Adrenal gland (tissue), 9 donors: ENCODE measurements at regions not wholly inside any gene's neighbourhood (a gene's known extent, or its start where the extent isn't known, plus 50 kb on each side); places are given as distances from the start of the nearest gene placed in this dataset.

Source experiments
- DNase-seq, 7 donors: peaks; one replicate each; pipeline ENCODE4 v3.0.0-alpha.2; 2019 to 2020
- H3K27ac ChIP-seq, 5 donors: fragments of 200-600 bp; sonication (generic) in 4 of 5; 1 replicate in 3 of 5; 2 replicates in 2 of 5; pipeline versions ENCODE4 v1.5.1 to v1.8.0; 2016 to 2020; ENCODE audit warnings: mild to moderate bottlenecking in 1 of 5
- H3K27me3 ChIP-seq: fragments of 200-600 bp; 2 replicates; pipeline ENCODE4 v1.8.0; 2021
- H3K36me3 ChIP-seq, 2 donors: fragments of 200-600 bp; replicated peaks in 1 of 2; 1 replicate in 1 of 2; 2 replicates in 1 of 2; pipeline versions ENCODE4 v1.5.1 to v1.8.0; 2018 to 2022
- H3K4me1 ChIP-seq, 2 donors: fragments of 200-600 bp; replicated peaks in 1 of 2; 1 replicate in 1 of 2; 2 replicates in 1 of 2; pipeline versions ENCODE4 v1.5.1 to v1.8.0; 2018 to 2021
- H3K4me3 ChIP-seq, 4 donors: fragments of 200-600 bp; sonication (generic) in 3 of 4; one replicate each; pipeline ENCODE4 v1.5.1; 2016 to 2018
- H3K9me3 ChIP-seq, 3 donors: fragments of 200-600 bp; sonication (generic) in 1 of 3; replicated peaks in 1 of 3; 1 replicate in 2 of 3; 2 replicates in 1 of 3; pipeline versions ENCODE4 v1.5.1 to v1.8.0; 2016 to 2021
- POLR2A ChIP-seq, 2 donors: fragments of 450-650 bp; IDR thresholded peaks; one replicate each; pipeline ENCODE4 v1.6.1; 2017; ENCODE audit warnings: antibody characterized with exemption in 2 of 2, mild to moderate bottlenecking in 2 of 2, moderate library complexity in 1 of 2
- WGBS, 4 donors: extraction: QIAGEN DNeasy Blood & Tissue Kit in 2 of 4; methylation state at CpG; one replicate each; pipeline versions ENCODE4 v1.1.5 to v1.1.7; 2013 to 2017; 5-methylcytosine and 5-hydroxymethylcytosine counted together
- intact Hi-C, 2 donors: fragments of 100-400 bp; cut with DNase I; formaldehyde crosslinking; loops; one replicate each; pipeline versions ENCODE4 v1.14.1 to v1.15.0; 2022 to 2023
- TF ChIP-seq, protein P1 (sequence below), 6 experiments: fragments of 450-650 bp in 4 of 6; fragments of 200-600 bp in 2 of 6; sonication (generic) in 1 of 6; IDR thresholded peaks; 1 replicate in 5 of 6; 2 replicates in 1 of 6; pipeline versions ENCODE4 v1.5.1 to v1.8.0; 2016 to 2021; ENCODE audit warnings: antibody characterized with exemption in 6 of 6, mild to moderate bottlenecking in 2 of 6, moderate library complexity in 1 of 6
- donor health status: healthy with polysubstance abuse.
- donor health status: Bipolar disorder and iron deficiency.
- donor health status: DM: yes; HTN: yes; CAD: no.
- donor health status: DM: no; HTN: no; CAD: no.
- donor health status: DM: no; HTN: no; CAD: no.

DNA sequence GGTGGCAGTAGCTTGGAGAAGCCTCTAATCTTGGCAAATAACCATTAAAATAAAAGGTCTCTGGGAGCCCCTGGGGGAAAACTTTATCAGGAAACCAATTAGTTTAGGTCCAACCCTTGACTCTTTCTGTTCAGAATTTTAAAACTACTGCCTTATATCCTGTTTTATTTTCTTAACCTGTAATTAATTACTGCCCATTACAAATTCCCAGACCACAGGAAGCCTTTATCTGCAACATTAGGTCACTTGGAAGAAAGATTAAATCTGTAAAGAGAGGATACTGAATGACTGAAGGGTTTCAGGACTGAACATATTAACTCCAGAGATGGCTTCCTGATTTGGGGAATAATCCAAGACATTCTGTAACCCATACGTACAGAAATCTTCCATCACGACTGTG, 320.5 kb upstream of the SORCS1 start:
- TF ChIP-seq, protein P1, sequence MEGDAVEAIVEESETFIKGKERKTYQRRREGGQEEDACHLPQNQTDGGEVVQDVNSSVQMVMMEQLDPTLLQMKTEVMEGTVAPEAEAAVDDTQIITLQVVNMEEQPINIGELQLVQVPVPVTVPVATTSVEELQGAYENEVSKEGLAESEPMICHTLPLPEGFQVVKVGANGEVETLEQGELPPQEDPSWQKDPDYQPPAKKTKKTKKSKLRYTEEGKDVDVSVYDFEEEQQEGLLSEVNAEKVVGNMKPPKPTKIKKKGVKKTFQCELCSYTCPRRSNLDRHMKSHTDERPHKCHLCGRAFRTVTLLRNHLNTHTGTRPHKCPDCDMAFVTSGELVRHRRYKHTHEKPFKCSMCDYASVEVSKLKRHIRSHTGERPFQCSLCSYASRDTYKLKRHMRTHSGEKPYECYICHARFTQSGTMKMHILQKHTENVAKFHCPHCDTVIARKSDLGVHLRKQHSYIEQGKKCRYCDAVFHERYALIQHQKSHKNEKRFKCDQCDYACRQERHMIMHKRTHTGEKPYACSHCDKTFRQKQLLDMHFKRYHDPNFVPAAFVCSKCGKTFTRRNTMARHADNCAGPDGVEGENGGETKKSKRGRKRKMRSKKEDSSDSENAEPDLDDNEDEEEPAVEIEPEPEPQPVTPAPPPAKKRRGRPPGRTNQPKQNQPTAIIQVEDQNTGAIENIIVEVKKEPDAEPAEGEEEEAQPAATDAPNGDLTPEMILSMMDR (IDR thresholded peaks at IDR 0.05): no peak
- TF ChIP-seq POLR2A (IDR thresholded peaks at IDR 0.05): no peak
- Histone ChIP-seq H3K4me1 (no peaks in the 10 kb centered on the region), H3K4me3 (no peak overlapping the region), H3K27me3 (no peaks in the 10 kb centered on the region), H3K9me3 (no peaks in the 10 kb centered on the region), H3K27ac (no peak overlapping the region), H3K36me3 (no peaks in the 10 kb centered on the region)
- intact Hi-C loops: no loop called here
- DNase-seq: no peak
- 45 to 50% (median 47%) methylated on average over 2 of the region's 2 CpGs for WGBS, 4 donors

DNA sequence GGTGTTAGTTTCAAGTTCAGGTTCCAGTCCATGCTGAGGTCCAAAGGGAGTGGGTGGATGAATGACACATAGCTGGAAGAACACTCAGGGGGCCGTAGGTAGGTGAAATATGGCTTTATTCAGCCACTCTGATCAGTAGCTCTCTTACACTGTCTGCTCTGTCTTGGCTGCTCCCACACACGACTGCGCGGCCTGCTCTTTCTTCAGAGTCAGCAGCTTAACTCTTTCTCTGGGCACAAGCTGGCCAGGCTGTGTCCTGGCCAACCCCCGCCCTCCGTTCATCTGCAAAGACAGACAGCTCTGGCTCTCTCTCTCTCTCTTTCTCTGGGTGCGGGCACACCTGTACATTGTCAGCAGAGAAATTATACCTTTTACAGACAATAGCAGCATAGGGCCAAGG, 317.4 kb upstream of the SORCS1 start:
- Histone ChIP-seq H3K9me3 (no peaks in the 10 kb centered on the region), H3K27ac (no peak overlapping the region), H3K4me3 (no peak overlapping the region), H3K4me1 (no peaks in the 10 kb centered on the region), H3K27me3 (no peaks in the 10 kb centered on the region), H3K36me3 (no peaks in the 10 kb centered on the region)
- TF ChIP-seq, protein P1 (IDR thresholded peaks at IDR 0.05): no peak
- TF ChIP-seq POLR2A (IDR thresholded peaks at IDR 0.05): no peak
- intact Hi-C loops: no loop called here
- 59 to 75% (median 65%) methylated on average over 7 of the region's 7 CpGs for WGBS, 4 donors
- DNase-seq: no peak

DNA sequence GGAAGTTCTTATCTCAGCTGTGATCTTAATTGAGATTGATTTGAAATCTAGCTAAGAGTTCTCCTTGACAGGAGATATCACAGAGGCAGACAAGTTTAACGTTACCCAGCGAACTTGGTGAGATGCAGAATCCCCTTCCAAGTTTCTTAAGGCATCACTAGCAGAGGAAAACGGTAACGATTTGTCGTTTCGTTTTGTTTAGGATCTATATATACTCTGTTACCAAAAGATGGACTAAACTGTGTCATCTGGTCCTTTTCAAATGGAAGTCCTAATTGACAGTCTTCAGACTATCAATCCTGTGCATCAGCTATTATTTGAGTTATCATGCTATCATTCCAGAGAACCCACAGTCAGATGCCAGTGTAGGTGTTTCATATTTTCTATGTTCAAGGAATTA, 316.7 kb upstream of the SORCS1 start:
- H3K36me3 ChIP-seq: no peaks in the 10 kb centered on the region
- no peaks in the 10 kb centered on the region for H3K27me3 ChIP-seq
- no peak overlapping the region for H3K27ac ChIP-seq
- TF ChIP-seq POLR2A (IDR thresholded peaks at IDR 0.05): no peak
- TF ChIP-seq, protein P1 (IDR thresholded peaks at IDR 0.05): no peak
- no peak for DNase-seq
- no peaks in the 10 kb centered on the region for H3K4me1 ChIP-seq
- WGBS, 4 donors: 62 to 77% (median 67%) methylated on average over 6 of the region's 6 CpGs
- intact Hi-C loops: no loop called here
- H3K9me3 ChIP-seq: no peaks in the 10 kb centered on the region
- no peak overlapping the region for H3K4me3 ChIP-seq

DNA sequence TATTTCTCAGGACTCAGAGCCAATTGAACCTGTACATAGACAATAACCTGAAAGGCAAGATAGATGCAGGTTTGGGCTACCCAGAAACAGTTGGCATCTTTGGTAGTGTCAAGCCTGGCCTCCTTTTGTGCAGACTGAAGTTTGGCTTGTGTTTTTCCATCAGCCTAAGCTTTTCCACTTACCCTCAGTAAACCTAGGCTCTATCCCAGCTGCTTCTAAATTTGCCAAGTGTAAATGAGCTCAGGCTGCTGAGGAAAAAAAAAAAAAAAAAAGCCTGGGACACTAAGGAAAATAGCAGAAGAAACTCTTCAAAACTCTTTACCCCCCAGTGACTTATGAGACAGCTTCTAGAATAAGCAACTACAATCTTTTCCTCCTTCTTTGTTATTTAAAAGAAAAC, 316.3 kb upstream of the SORCS1 start:
- Histone ChIP-seq H3K4me1 (no peaks in the 10 kb centered on the region), H3K27me3 (no peaks in the 10 kb centered on the region), H3K27ac (no peak overlapping the region), H3K4me3 (no peak overlapping the region), H3K9me3 (no peaks in the 10 kb centered on the region), H3K36me3 (no peaks in the 10 kb centered on the region)
- DNase-seq: no peak
- intact Hi-C loops: no loop called here
- TF ChIP-seq POLR2A (IDR thresholded peaks at IDR 0.05): no peak
- TF ChIP-seq, protein P1 (IDR thresholded peaks at IDR 0.05): no peak
